A549 (cell line): ENCODE measurements at regions not wholly inside any gene's neighbourhood (a gene's known extent, or its start where the extent isn't known, plus 50 kb on each side); places are given as distances from the start of the nearest gene placed in this dataset.
"Not testable (repeated sequence)": the region's sequence is repeated elsewhere in the genome, so short reads cannot be mapped to it uniquely, and the experiment has no call there.

ENCODE experiments used
- ATAC-seq, 2 experiments: fragments of 200-7000 bp in 1 of 2; fragments of >200 bp in 1 of 2; cut with Nextera tagmentation in 1 of 2; cut with Tn5 transposase in 1 of 2; 3 replicates each; pipeline versions ENCODE4 v1.8.0 to v1.9.1; 2018 to 2020; ENCODE audit warnings: mild to moderate bottlenecking in 1 of 2, moderate library complexity in 1 of 2
- CTCF ChIA-PET: fragments of 300-600 bp; sonication (Branson Sonifier 250); formaldehyde crosslinking; extraction: SDS; loops from one replicate; lab custom pipeline; 2021; ENCODE audit warnings: antibody characterized with exemption, inconsistent platforms; lab: Yijun Ruan, JAX
- POLR2A ChIA-PET: fragments of 350-600 bp; formaldehyde crosslinking; extraction: SDS; loops from one replicate; lab custom pipeline; 2021; ENCODE audit warnings: antibody characterized with exemption, inconsistent platforms; lab: Yijun Ruan, JAX
- DNase-seq, 2 experiments: peaks; one replicate each; pipeline versions ENCODE4 v3.0.0 to v3.0.0-alpha.2; 2011 to 2016; ENCODE audit warnings: low read depth in 1 of 2, low spot score in 1 of 2
- FAIRE-seq: peaks from 2 replicates; lab custom pipeline; 2011; peaks lifted over from hg19 to GRCh38; lab: Jason Lieb, UNC
- H3K27ac ChIP-seq, 2 experiments: fragments of >200 bp; sonication (Bioruptor Twin); formaldehyde crosslinking; 3 replicates each; pipeline ENCODE4 v1.5.1; 2016 to 2017
- H3K4me1 ChIP-seq: fragments of >200 bp; sonication (Bioruptor Twin); formaldehyde crosslinking; 3 replicates; pipeline ENCODE4 v1.6.1; 2016
- H3K4me2 ChIP-seq: fragments of >200 bp; sonication (Bioruptor Twin); formaldehyde crosslinking; 3 replicates; pipeline ENCODE4 v1.6.1; 2016
- H3K4me3 ChIP-seq: fragments of >200 bp; sonication (Bioruptor Twin); formaldehyde crosslinking; 3 replicates; pipeline ENCODE4 v1.5.1; 2016
- H3K9me3 ChIP-seq: fragments of >200 bp; sonication (Bioruptor Twin); formaldehyde crosslinking; 3 replicates; pipeline ENCODE4 v1.6.1; 2016
- BHLHE40 ChIP-seq: IDR thresholded peaks from 2 replicates; pipeline ENCODE4 v1.6.1; 2012; ENCODE audit warnings: low read depth, low read length, inconsistent platforms
- CEBPB ChIP-seq, 2 experiments: fragments of >200 bp in 1 of 2; sonication (Bioruptor Twin) in 1 of 2; formaldehyde crosslinking in 1 of 2; IDR thresholded peaks; 2 replicates each; pipeline ENCODE4 v1.6.1; 2012 to 2016
- CHD2 ChIP-seq: fragments of 150-350 bp; IDR thresholded peaks from 2 replicates; pipeline ENCODE4 v1.6.1; 2014; ENCODE audit warnings: low read length; ENCODE audit not compliant: partially characterized antibody
- EHMT2 ChIP-seq: fragments of 200-600 bp; sonication (generic); IDR thresholded peaks from 2 replicates; pipeline ENCODE4 v1.6.1; 2016; ENCODE audit warnings: antibody characterized with exemption, low read depth, mild to moderate bottlenecking, moderate library complexity
- FOXS1 ChIP-seq: fragments of 250-450 bp; sonication (Bioruptor Pico); IDR thresholded peaks from 2 replicates; pipeline ENCODE4 v1.5.0; 2020; ENCODE audit warnings: mild to moderate bottlenecking, moderate library complexity
- HOXB5 ChIP-seq: fragments of 250-450 bp; sonication (Bioruptor Pico); IDR thresholded peaks from 2 replicates; pipeline ENCODE4 v1.5.0; 2020; ENCODE audit warnings: mild to moderate bottlenecking, moderate library complexity
- KDM1A ChIP-seq: fragments of 200-600 bp; sonication (generic); IDR thresholded peaks from 2 replicates; pipeline ENCODE4 v1.6.1; 2016; ENCODE audit warnings: low read depth, mild to moderate bottlenecking
- KDM5A ChIP-seq: fragments of 200-600 bp; sonication (generic); IDR thresholded peaks from 2 replicates; pipeline ENCODE4 v1.6.1; 2016; ENCODE audit warnings: antibody characterized with exemption, mild to moderate bottlenecking
- RARB ChIP-seq: fragments of 250-450 bp; sonication (Bioruptor Pico); IDR thresholded peaks from 2 replicates; pipeline ENCODE4 v1.8.0; 2021; ENCODE audit warnings: mild to moderate bottlenecking, moderate library complexity
- TP53 ChIP-seq: fragments of 250-450 bp; sonication (Bioruptor Pico); IDR thresholded peaks from 2 replicates; pipeline ENCODE4 v1.5.0; 2021; ENCODE audit warnings: mild to moderate bottlenecking, moderate library complexity
- ZC3H11A ChIP-seq: fragments of 450-650 bp; IDR thresholded peaks from 2 replicates; pipeline ENCODE4 v1.6.1; 2014; ENCODE audit warnings: antibody characterized with exemption, mild to moderate bottlenecking
- ZNF302 ChIP-seq: fragments of 250-450 bp; sonication (Bioruptor Pico); IDR thresholded peaks from 2 replicates; pipeline ENCODE4 v1.9.0; 2021; ENCODE audit warnings: inconsistent platforms, mild to moderate bottlenecking, moderate library complexity
- WGBS: methylation state at CpG from one replicate; pipeline ENCODE4 v1.1.6; 2017; ENCODE audit errors: missing lambda C conversion rate; 5-methylcytosine and 5-hydroxymethylcytosine counted together
- TF ChIP-seq, protein P1 (sequence below): IDR thresholded peaks from 2 replicates; pipeline ENCODE4 v1.6.1; 2012; ENCODE audit warnings: low read depth, borderline replicate concordance

DNA sequence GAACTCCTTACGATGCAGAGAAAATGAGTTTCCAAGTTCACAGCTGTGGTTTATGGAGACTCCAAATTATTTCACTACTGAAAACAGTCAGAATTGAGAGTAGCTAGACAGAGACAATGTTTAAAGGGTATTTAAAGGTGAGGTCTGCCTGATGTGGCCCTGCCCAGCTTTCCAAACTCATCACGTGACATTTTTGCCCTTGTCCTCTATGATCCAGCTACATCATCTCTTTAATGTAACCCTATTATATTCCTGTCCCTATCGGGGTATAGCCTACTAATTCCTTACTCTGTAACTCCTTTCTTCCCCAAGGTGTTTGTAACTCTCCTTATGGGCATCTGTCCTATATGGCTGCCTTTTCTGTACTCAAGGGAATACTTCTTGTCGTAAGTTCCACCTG, 297.2 kb downstream of the GRXCR1 start:
- no peak overlapping the region for H3K27ac ChIP-seq
- DNase-seq (no peak), FAIRE-seq (no peak), ATAC-seq (no peak)
- TF ChIP-seq RARB (CRISPR knock-in tag) (no peak), ZNF302 (CRISPR knock-in tag) (no peak), ZC3H11A (no peak)
- ChIA-PET POLR2A (no interaction called here), CTCF (no interaction called here)
- 5% methylated on average over 4 of the region's 4 CpGs for WGBS
- H3K4me3 ChIP-seq, result no peak overlapping the region
- H3K4me1 ChIP-seq, result no peaks in the 10 kb centered on the region
- no peaks in the 10 kb centered on the region for H3K9me3 ChIP-seq
- no peak overlapping the region for H3K4me2 ChIP-seq

DNA sequence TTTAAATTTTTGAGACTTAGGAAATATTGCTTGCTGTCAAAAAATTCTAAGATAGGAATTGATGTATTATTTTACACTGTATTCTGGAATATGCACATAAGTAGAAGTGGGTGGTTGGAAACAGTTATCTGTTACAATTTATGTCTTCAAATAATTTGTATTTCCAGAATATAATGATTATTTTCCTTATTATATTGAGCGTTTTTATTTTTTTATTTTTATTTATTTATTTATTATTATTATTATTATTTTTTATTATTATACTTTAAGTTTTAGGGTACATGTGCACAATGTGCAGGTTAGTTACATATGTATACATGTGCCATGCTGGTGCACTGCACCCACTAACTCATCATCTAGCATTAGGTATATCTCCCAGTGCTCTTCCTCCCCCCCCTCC, 320.1 kb downstream of the GRXCR1 start:
- H3K4me3 ChIP-seq, CTCF ChIA-PET, DNase-seq, H3K9me3 ChIP-seq, H3K27ac ChIP-seq, H3K4me2 ChIP-seq, POLR2A ChIA-PET, ATAC-seq, H3K4me1 ChIP-seq, FAIRE-seq: not testable (repeated sequence)
- WGBS, result 0% methylated on average over 1 of the region's 1 CpG

DNA sequence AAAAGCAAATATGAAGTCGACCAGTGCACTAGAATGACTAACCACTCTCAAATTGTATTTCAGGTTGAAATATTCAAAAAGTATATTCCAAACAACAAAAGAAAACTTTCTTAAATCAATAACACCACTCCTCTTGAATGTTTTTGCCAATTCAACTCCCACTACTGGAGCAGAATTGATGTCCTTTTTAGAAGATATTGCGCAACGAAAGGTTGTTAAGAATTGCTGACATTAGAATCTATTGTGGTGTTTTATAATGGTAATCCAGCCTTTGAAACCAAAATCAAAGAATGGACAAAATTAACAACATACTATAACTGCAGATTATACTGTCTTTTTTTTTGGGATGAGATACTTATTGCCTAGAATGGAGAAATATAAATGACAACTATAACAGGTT, 331.3 kb downstream of the GRXCR1 start:
- ChIA-PET POLR2A (no interaction called here), CTCF (no interaction called here)
- no peak for FAIRE-seq

DNA sequence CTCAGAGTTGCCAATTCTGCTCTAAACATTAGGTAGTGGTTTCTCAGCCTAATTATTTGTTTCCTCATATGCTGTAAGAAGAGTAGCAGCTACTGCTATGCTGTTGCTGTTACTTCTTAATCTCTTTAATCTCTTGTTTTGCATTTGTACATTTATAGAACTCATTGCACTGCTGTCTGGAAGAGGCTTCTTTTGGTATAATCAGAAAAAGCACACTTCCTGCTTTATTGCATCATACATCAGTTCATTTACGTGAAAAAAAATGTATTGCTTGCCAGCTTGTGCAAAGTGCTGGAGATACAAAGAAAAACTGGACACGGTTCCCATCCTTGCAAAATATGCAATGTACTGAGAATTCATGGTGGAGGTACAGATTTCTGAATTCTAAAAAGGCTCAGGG, 332.0 kb downstream of the GRXCR1 start:
- no peaks in the 10 kb centered on the region for H3K9me3 ChIP-seq
- no peak for TF ChIP-seq ZNF302 (CRISPR knock-in tag)
- TF ChIP-seq, protein P1, sequence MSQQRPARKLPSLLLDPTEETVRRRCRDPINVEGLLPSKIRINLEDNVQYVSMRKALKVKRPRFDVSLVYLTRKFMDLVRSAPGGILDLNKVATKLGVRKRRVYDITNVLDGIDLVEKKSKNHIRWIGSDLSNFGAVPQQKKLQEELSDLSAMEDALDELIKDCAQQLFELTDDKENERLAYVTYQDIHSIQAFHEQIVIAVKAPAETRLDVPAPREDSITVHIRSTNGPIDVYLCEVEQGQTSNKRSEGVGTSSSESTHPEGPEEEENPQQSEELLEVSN, result no peak
- no peak for TF ChIP-seq FOXS1
- TF ChIP-seq KDM5A, result no peak
- no peak for TF ChIP-seq TP53 (CRISPR knock-in tag)
- TF ChIP-seq, all 56 proteins: peak for 0
- DNase-seq, result no peak
- FAIRE-seq, result no peak
- no peak for ATAC-seq
- 4% methylated on average over 2 of the region's 2 CpGs for WGBS
- Histone ChIP-seq H3K4me1 (no peaks in the 10 kb centered on the region), H3K4me3 (no peak overlapping the region), H3K27ac (no peak overlapping the region), H3K4me2 (no peak overlapping the region)
- ChIA-PET POLR2A (no interaction called here), CTCF (no interaction called here)

More for the DNA sequence above, 331.3 kb downstream of the GRXCR1 start:
- H3K27ac ChIP-seq, result no peak overlapping the region
- WGBS, result 2% methylated on average over 3 of the region's 3 CpGs
- no peaks in the 10 kb centered on the region for H3K9me3 ChIP-seq
- no peak overlapping the region for H3K4me2 ChIP-seq
- no peaks in the 10 kb centered on the region for H3K4me1 ChIP-seq
- DNase-seq, result no peak
- no peak for ATAC-seq
- no peak overlapping the region for H3K4me3 ChIP-seq
- TF ChIP-seq HOXB5 (CRISPR knock-in tag) (no peak), CEBPB (IDR thresholded peaks at IDR 0.05) (no peak), EHMT2 (no peak), BHLHE40 (no peak)

DNA sequence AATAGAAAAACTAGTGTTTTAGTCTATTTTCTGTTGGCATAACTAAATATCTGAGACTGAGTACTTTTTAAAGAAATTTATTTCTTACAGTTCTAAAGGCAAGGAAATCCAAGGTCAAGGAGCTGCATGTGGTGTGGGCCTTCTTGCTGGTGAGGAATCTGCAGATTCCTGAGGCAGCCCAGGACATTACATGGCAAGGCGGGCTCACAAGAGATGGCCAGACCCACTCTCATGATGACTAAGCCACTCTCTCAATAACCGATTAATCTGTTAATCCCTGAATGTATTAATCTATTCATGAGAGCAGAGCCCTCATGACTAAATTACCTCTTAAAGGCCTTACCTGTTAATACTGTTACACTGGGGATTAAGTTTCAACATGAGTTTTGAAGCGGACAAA, 340.8 kb downstream of the GRXCR1 start:
- WGBS, result 20% methylated on average over 3 of the region's 3 CpGs
- POLR2A ChIA-PET, result no interaction called here
- no peak for FAIRE-seq
- no peaks in the 10 kb centered on the region for H3K4me1 ChIP-seq
- no peaks in the 10 kb centered on the region for H3K9me3 ChIP-seq
- no peak for DNase-seq
- CTCF ChIA-PET, result no interaction called here
- ATAC-seq, result no peak
- TF ChIP-seq KDM1A, result no peak
- TF ChIP-seq CHD2, result no peak
- H3K4me3 ChIP-seq, result no peak overlapping the region
- H3K4me2 ChIP-seq, result no peak overlapping the region
- H3K27ac ChIP-seq, result no peak overlapping the region
